Fibroblast of lung (primary cell): ENCODE measurements at regions not wholly inside any gene's neighbourhood (a gene's known extent, or its start where the extent isn't known, plus 50 kb on each side); places are given as distances from the start of the nearest gene placed in this dataset.

Source experiments
- DNase-seq, 2 donors: peaks; one replicate each; pipeline versions ENCODE4 v3.0.0 to v3.0.0-alpha.2; 2010; ENCODE audit warnings: low read depth in 2 of 2
- H2AFZ ChIP-seq: 2 replicates; pipeline ENCODE4 v1.5.1; 2012; ENCODE audit warnings: low read length, control low read depth, inconsistent platforms
- H3K27ac ChIP-seq: 2 replicates; pipeline ENCODE4 v1.5.1; 2011; ENCODE audit warnings: low read length, control low read depth; ENCODE audit not compliant: insufficient read depth
- H3K27me3 ChIP-seq: 2 replicates; pipeline ENCODE4 v1.5.1; 2011; ENCODE audit warnings: mild to moderate bottlenecking, low read length; ENCODE audit not compliant: control insufficient read depth, insufficient read depth
- H3K36me3 ChIP-seq: 2 replicates; pipeline ENCODE4 v1.5.1; 2011; ENCODE audit warnings: low read length; ENCODE audit not compliant: control insufficient read depth, insufficient read depth
- H3K4me1 ChIP-seq: 2 replicates; pipeline ENCODE4 v1.5.1; 2011; ENCODE audit warnings: low read length; ENCODE audit not compliant: control insufficient read depth, insufficient read depth; ENCODE audit errors: extremely low read depth
- H3K4me2 ChIP-seq: 2 replicates; pipeline ENCODE4 v1.5.1; 2011; ENCODE audit warnings: low read length, control low read depth; ENCODE audit not compliant: insufficient read depth; ENCODE audit errors: extremely low read depth
- H3K4me3 ChIP-seq, 4 experiments: fragments of 200-600 bp in 1 of 4; sonication (generic) in 1 of 4; replicated peaks in 1 of 4; 2 replicates each; pipeline ENCODE4 v1.5.1; 2011 to 2016; ENCODE audit warnings: low read length in 4 of 4, low read depth in 3 of 4, mild to moderate bottlenecking in 3 of 4, control low read depth in 2 of 4, inconsistent platforms in 1 of 4, mixed read lengths in 1 of 4; ENCODE audit not compliant: insufficient read depth in 1 of 4; ENCODE audit errors: control extremely low read depth in 1 of 4
- H3K79me2 ChIP-seq: 2 replicates; pipeline ENCODE4 v1.5.1; 2012; ENCODE audit warnings: mild to moderate bottlenecking, low read length, inconsistent platforms; ENCODE audit not compliant: control insufficient read depth, insufficient read depth
- H3K9ac ChIP-seq: 2 replicates; pipeline ENCODE4 v1.5.1; 2011; ENCODE audit warnings: mild to moderate bottlenecking, low read length, control low read depth; ENCODE audit not compliant: insufficient read depth
- H3K9me3 ChIP-seq: 2 replicates; pipeline ENCODE4 v1.5.1; 2012; ENCODE audit warnings: low read depth, low read length; ENCODE audit not compliant: control insufficient read depth, insufficient read depth
- H4K20me1 ChIP-seq: 2 replicates; pipeline ENCODE4 v1.5.1; 2011; ENCODE audit warnings: low read length; ENCODE audit not compliant: control insufficient read depth, insufficient read depth; ENCODE audit errors: extremely low read depth
- CTCF ChIP-seq, 2 donors: IDR thresholded peaks in 1 of 2; conservative IDR thresholded peaks in 1 of 2; 1 replicate in 1 of 2; 2 replicates in 1 of 2; pipeline ENCODE4 v1.5.1; 2011 to 2012; ENCODE audit warnings: low read length in 2 of 2, control low read depth in 1 of 2, inconsistent platforms in 1 of 2, low read depth in 1 of 2, mild to moderate bottlenecking in 1 of 2
- EZH2 ChIP-seq: IDR thresholded peaks from 2 replicates; pipeline ENCODE4 v1.5.1; 2012; ENCODE audit warnings: low read length, control low read depth, mild to moderate bottlenecking; ENCODE audit errors: missing control alignments

GRCh38 chr4:62161446-62161845, 961.3 kb downstream of the ADGRL3 start:
- Histone ChIP-seq H3K4me3 (no peak overlapping the region), H3K4me2 (no peak overlapping the region), H4K20me1 (no peaks in the 10 kb centered on the region), H3K36me3 (no peaks in the 10 kb centered on the region), H3K79me2 (no peaks in the 10 kb centered on the region), H3K4me1 (no peaks in the 10 kb centered on the region), H3K9me3 (no peaks in the 10 kb centered on the region), H3K27ac (no peak overlapping the region), H3K9ac (no peak overlapping the region), H2AFZ (no peak overlapping the region), H3K27me3 (no peaks in the 10 kb centered on the region)
- TF ChIP-seq EZH2 (no peak), CTCF (conservative IDR thresholded peaks at IDR 0.05 in 1 of 2, IDR thresholded peaks at IDR 0.05 in 1 of 2; ENCODE audit: low read depth in 1 of 2, low read length in 2 of 2) (no peak)
- DNase-seq, result no peak

GRCh38 chr4:62159876-62160275, 959.8 kb downstream of the ADGRL3 start:
- Histone ChIP-seq H3K9me3 (no peaks in the 10 kb centered on the region), H3K27ac (no peak overlapping the region), H3K36me3 (no peaks in the 10 kb centered on the region), H3K9ac (no peak overlapping the region), H3K4me3 (no peak overlapping the region), H4K20me1 (no peaks in the 10 kb centered on the region), H3K79me2 (no peaks in the 10 kb centered on the region), H3K4me1 (no peaks in the 10 kb centered on the region), H3K4me2 (no peak overlapping the region), H2AFZ (no peak overlapping the region), H3K27me3 (no peaks in the 10 kb centered on the region)
- TF ChIP-seq EZH2, result no peak
- no peak for TF ChIP-seq CTCF (conservative IDR thresholded peaks at IDR 0.05 in 1 of 2, IDR thresholded peaks at IDR 0.05 in 1 of 2; ENCODE audit: low read depth in 1 of 2, low read length in 2 of 2)
- no peak for DNase-seq

GRCh38 chr4:62159306-62159705, 959.2 kb downstream of the ADGRL3 start:
- Histone ChIP-seq H4K20me1 (no peaks in the 10 kb centered on the region), H3K4me1 (no peaks in the 10 kb centered on the region), H3K9ac (no peak overlapping the region), H3K4me2 (no peak overlapping the region), H3K36me3 (no peaks in the 10 kb centered on the region), H2AFZ (no peak overlapping the region), H3K4me3 (no peak overlapping the region), H3K27me3 (no peaks in the 10 kb centered on the region), H3K27ac (no peak overlapping the region), H3K9me3 (no peaks in the 10 kb centered on the region), H3K79me2 (no peaks in the 10 kb centered on the region)
- no peak for TF ChIP-seq EZH2
- no peak for TF ChIP-seq CTCF (conservative IDR thresholded peaks at IDR 0.05 in 1 of 2, IDR thresholded peaks at IDR 0.05 in 1 of 2; ENCODE audit: low read depth in 1 of 2, low read length in 2 of 2)
- DNase-seq, result no peak
